NCI-H2029 treated with DMSO at 0.1 percent for 48 hours (cell line): ENCODE measurements at regions not wholly inside any gene's neighbourhood (a gene's known extent, or its start where the extent isn't known, plus 50 kb on each side); places are given as distances from the start of the nearest gene placed in this dataset.

Source experiments
- DNase-seq: peaks from one replicate; lab custom pipeline; 2025; lab: John Stamatoyannopoulos, UW

- peak; percentile 43 for DNase-seq
These were observed 61.9 kb upstream of the ITGA1 start for GRCh38 chr5:52725808-52726207.

DNA sequence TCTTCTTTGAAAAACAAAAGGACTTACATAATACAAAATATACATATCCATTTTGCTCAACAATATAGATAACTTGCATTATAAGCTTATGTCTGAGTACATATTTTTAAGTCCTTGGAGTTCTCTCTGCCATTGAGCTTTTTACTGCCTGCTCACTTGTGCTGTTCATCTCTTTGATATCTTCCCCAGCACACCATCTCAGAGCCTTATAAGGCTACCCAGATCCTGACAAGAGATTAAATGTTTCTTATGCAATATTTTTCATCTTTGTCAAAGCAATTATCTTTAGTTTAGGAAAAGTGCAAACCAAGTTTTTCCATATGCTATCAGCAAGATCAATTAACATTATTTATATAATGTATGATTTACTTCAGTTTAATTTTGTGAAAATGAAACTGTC is 60.7 kb upstream of the ITGA1 start:
- DNase-seq, result no peak

DNA sequence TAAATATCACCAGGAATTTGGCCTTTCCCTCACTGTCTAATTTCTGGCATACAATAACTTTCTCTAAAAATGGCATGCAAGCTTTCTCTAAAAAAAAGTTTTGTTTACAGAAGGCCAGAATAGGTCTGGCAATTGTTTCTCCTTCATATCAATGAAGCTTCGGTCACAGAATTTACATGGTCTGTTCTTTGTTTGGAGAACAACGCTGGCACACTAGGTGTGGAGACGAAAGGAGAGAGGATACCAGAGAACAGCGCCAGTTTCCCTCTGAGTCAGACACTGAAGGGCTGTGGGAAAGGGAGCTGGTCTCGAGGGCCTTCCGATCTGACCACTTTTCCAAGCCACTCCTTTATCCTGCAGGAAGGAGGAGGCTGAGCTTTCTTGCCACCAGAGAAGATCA is 60.1 kb upstream of the ITGA1 start:
- no peak for DNase-seq

- DNase-seq, result no peak
These were observed 59.5 kb upstream of the ITGA1 start for GRCh38 chr5:52728224-52728623.

DNA sequence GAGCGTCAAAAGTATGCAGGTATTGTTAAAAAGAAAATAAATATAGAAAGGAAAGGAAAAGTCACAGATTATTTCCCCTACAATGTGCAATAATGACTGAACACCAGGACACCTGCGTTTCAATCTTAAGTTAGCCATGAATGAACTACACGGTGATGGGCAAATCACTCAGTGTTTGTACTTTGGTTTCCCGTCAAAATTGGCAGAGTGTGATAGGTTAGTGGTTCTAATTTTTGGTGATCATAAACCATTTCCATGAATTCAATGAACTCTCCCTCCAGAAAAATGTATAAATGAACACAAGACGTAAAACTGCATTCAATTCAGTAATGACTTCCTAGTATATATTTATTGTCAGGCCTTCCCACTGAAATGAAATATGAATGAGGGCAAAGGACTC is 59.0 kb upstream of the ITGA1 start:
- no peak for DNase-seq

DNA sequence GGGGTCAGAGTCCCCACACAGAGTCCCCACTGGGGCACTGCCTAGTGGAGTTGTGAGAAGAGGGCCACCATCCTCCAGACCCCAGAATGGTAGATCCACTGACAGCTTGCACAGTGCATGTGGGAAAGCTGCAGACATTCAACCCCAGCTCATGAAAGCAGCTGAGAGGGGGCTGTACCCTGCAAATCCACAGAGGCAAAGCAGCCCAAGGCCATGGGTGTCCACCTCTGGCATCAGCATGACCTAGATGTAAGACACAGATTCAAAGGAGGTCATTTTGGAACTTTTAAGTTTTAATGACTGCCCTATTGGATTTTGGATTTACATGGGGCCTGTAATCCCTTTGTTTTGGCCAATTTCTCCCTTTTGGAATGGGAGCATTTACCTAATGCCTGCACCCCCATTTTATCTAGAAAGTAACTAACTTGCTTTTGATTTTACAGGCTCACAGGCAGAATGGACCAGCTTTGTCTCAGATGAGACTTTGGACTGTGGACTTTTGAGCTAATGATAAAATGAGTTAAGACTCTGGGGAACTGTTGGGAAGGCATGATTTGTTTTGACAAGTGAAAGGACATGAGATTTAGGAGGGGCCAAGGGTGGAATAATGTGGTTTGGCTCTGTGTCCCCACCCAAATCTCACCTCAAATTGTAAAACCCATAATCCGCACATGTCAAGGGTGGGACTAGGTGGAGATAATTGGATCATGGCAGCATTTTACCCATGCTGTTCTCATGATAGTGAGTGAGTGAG is 56.3 kb upstream of the ITGA1 start:
- DNase-seq, result no peak

DNA sequence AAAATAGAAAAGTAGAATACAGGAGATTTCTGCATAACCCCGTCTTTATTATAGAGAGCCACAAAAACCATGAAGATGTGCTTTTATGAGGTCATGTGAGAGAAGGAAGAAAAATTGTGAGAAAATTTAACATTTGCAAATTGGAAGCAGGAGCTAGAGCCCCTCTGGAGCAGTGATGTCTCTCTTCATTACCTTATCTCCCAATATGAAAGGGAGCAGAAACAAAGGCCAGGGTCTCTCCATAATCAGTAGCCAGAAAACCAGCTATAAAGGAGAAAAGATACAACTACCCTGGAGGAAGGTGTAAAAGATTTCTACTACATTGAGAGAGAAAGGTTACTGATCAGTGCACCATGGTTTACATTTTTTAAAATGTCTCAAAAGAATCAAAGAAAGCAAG is 53.2 kb upstream of the ITGA1 start:
- DNase-seq, result no peak

- DNase-seq, result no peak
These were observed 52.6 kb upstream of the ITGA1 start for GRCh38 chr5:52735139-52735538.
